CD4-positive, alpha-beta T cell (primary cell): ENCODE measurements at regions not wholly inside any gene's neighbourhood (a gene's known extent, or its start where the extent isn't known, plus 50 kb on each side); places are given as distances from the start of the nearest gene placed in this dataset.

Source experiments
- ATAC-seq: fragments of 200-7000 bp; cut with Tn5 transposase; one replicate; pipeline ENCODE4 v1.10.0; 2022; ENCODE audit warnings: mild to moderate bottlenecking; ENCODE audit not compliant: poor library complexity
- CTCF ChIA-PET: fragments of 350-600 bp; sonication (Branson Sonifier 250); formaldehyde crosslinking; loops from one replicate; lab custom pipeline; 2021; ENCODE audit warnings: antibody characterized with exemption, inconsistent platforms; lab: Charles Lee
- POLR2A ChIA-PET: fragments of 350-600 bp; sonication (Branson Sonifier 250); formaldehyde crosslinking; loops from one replicate; lab custom pipeline; 2021; ENCODE audit warnings: antibody characterized with exemption, inconsistent platforms; lab: Charles Lee
- DNase-seq, 14 experiments: peaks; one replicate each; pipeline ENCODE4 v3.0.0-alpha.2; 2013 to 2020; ENCODE audit warnings: mixed read lengths in 2 of 14
- H3K27ac ChIP-seq, 2 donors: one replicate each; pipeline versions ENCODE4 v1.5.1 to v1.7.0; 2013; ENCODE audit warnings: low read length in 2 of 2, low read depth in 1 of 2, mild to moderate bottlenecking in 1 of 2
- H3K27me3 ChIP-seq, 2 experiments: 1 replicate in 1 of 2; 2 replicates in 1 of 2; pipeline versions ENCODE4 v1.6.1 to v1.7.0; 2013; ENCODE audit warnings: low read length in 2 of 2, control low read depth in 1 of 2, mild to moderate bottlenecking in 1 of 2, moderate library complexity in 1 of 2; ENCODE audit not compliant: insufficient read depth in 2 of 2, control insufficient read depth in 1 of 2
- H3K36me3 ChIP-seq: one replicate; pipeline ENCODE4 v1.6.1; 2013; ENCODE audit warnings: low read length, control low read depth; ENCODE audit not compliant: insufficient read depth
- H3K4me1 ChIP-seq: one replicate; pipeline ENCODE4 v1.6.1; 2013; ENCODE audit warnings: low read length, control low read depth; ENCODE audit not compliant: insufficient read depth
- H3K4me3 ChIP-seq: one replicate; pipeline ENCODE4 v1.5.1; 2013; ENCODE audit warnings: mild to moderate bottlenecking, low read length, moderate library complexity
- H3K9me3 ChIP-seq, 2 experiments: 1 replicate in 1 of 2; 2 replicates in 1 of 2; pipeline versions ENCODE4 v1.6.1 to v1.7.0; 2013; ENCODE audit warnings: low read length in 2 of 2, mild to moderate bottlenecking in 2 of 2, control low read depth in 1 of 2, moderate library complexity in 1 of 2; ENCODE audit not compliant: control insufficient read depth in 1 of 2, insufficient read depth in 1 of 2
- H3K27ac Mint-ChIP-seq: one replicate; pipeline ENCODE4 v1.8.0; 2020; ENCODE audit warnings: mixed read lengths
- H3K27me3 Mint-ChIP-seq: one replicate; pipeline ENCODE4 v1.8.0; 2021; ENCODE audit warnings: mixed read lengths
- H3K36me3 Mint-ChIP-seq: one replicate; pipeline ENCODE4 v1.8.0; 2021; ENCODE audit warnings: low read depth, mixed read lengths
- H3K4me1 Mint-ChIP-seq: one replicate; pipeline ENCODE4 v1.8.0; 2021; ENCODE audit warnings: low read depth, mixed read lengths
- H3K4me3 Mint-ChIP-seq: one replicate; pipeline ENCODE4 v1.8.0; 2020; ENCODE audit warnings: mild to moderate bottlenecking, mixed read lengths
- H3K9me3 Mint-ChIP-seq: one replicate; pipeline ENCODE4 v1.8.0; 2020; ENCODE audit warnings: mixed read lengths
- CTCF ChIP-seq: fragments of 200-600 bp; IDR thresholded peaks from one replicate; pipeline ENCODE4 v1.8.0; 2022; ENCODE audit warnings: antibody characterized with exemption, mild to moderate bottlenecking
- intact Hi-C, 2 experiments: fragments of 100-400 bp; cut with DNase I in 1 of 2; cut with micrococcal nuclease in 1 of 2; formaldehyde crosslinking; loops; one replicate each; pipeline versions ENCODE4 v1.15.1 to v1.9.0; 2023 to 2025; cut with DNase I, micrococcal nuclease

GRCh38 chr19:30691819-30692166 is 319.6 kb downstream of the ZNF536 start:
- TF ChIP-seq CTCF, result no peak
- ATAC-seq, result no peak
- no peak for DNase-seq

GRCh38 chr19:30690935-30691818 is 319.0 kb downstream of the ZNF536 start:
- Histone ChIP-seq H3K9me3 (no peaks in the 10 kb centered on the region), H3K27me3 (peaks cover 21 to 42% of the 10 kb centered on the region in 2 experiments), H3K27ac (no peak overlapping the region), H3K4me3 (no peak overlapping the region), H3K36me3 (no peaks in the 10 kb centered on the region), H3K4me1 (peaks cover 5% of the 10 kb centered on the region)
- Mint-ChIP-seq H3K4me3 (no peak overlapping the region), H3K27me3 (peaks cover 88% of the 10 kb centered on the region), H3K36me3 (no peaks in the 10 kb centered on the region), H3K9me3 (no peaks in the 10 kb centered on the region), H3K27ac (no peak overlapping the region), H3K4me1 (peaks cover 13% of the 10 kb centered on the region)
- no peak for DNase-seq
- no peak for TF ChIP-seq CTCF
- ChIA-PET CTCF (no interaction called here), POLR2A (no interaction called here)
- intact Hi-C loops, result no loop called here
- no peak for ATAC-seq

More at GRCh38 chr19:30691819-30692166, 319.6 kb downstream of the ZNF536 start:
- intact Hi-C loops, result no loop called here
- H3K4me3 ChIP-seq, result no peak overlapping the region
- H3K4me1 ChIP-seq, result peaks cover 5% of the 10 kb centered on the region
- H3K9me3 ChIP-seq, result no peaks in the 10 kb centered on the region
- H3K27ac ChIP-seq, result no peak overlapping the region
- H3K9me3 Mint-ChIP-seq, result no peaks in the 10 kb centered on the region
- no peak overlapping the region for H3K4me3 Mint-ChIP-seq
- peaks cover 21 to 41% of the 10 kb centered on the region in 2 experiments for H3K27me3 ChIP-seq
- H3K36me3 ChIP-seq, result no peaks in the 10 kb centered on the region
- ChIA-PET CTCF (no interaction called here), POLR2A (no interaction called here)
- H3K36me3 Mint-ChIP-seq, result no peaks in the 10 kb centered on the region
- H3K27ac Mint-ChIP-seq, result no peak overlapping the region
- peaks cover 88% of the 10 kb centered on the region for H3K27me3 Mint-ChIP-seq
- peaks cover 13% of the 10 kb centered on the region for H3K4me1 Mint-ChIP-seq

- no peak overlapping the region for H3K4me3 Mint-ChIP-seq
- peaks cover 89% of the 10 kb centered on the region for H3K27me3 Mint-ChIP-seq
- ATAC-seq (no peak), DNase-seq (no peak)
- no peak for TF ChIP-seq CTCF
- no peak overlapping the region for H3K27ac Mint-ChIP-seq
- no peaks in the 10 kb centered on the region for H3K36me3 Mint-ChIP-seq
- H3K9me3 ChIP-seq, result no peaks in the 10 kb centered on the region
- no peaks in the 10 kb centered on the region for H3K36me3 ChIP-seq
- H3K27ac ChIP-seq, result no peak overlapping the region
- ChIA-PET CTCF (no interaction called here), POLR2A (no interaction called here)
- no peak overlapping the region for H3K4me3 ChIP-seq
- peaks cover 13% of the 10 kb centered on the region for H3K4me1 Mint-ChIP-seq
- H3K9me3 Mint-ChIP-seq, result no peaks in the 10 kb centered on the region
- intact Hi-C loops, result no loop called here
- peaks cover 23 to 47% of the 10 kb centered on the region in 2 experiments for H3K27me3 ChIP-seq
- peaks cover 5% of the 10 kb centered on the region for H3K4me1 ChIP-seq
Measured at GRCh38 chr19:30690525-30690924, 318.3 kb downstream of the ZNF536 start.
